Inferior parietal cortex (tissue), 1 donor: ENCODE measurements at regions not wholly inside any gene's neighbourhood (a gene's known extent, or its start where the extent isn't known, plus 50 kb on each side); places are given as distances from the start of the nearest gene placed in this dataset.

Experiments used
- DNase-seq: peaks from one replicate; pipeline ENCODE4 v3.0.0-alpha.2; 2016; ENCODE audit errors: extremely low spot score

DNA sequence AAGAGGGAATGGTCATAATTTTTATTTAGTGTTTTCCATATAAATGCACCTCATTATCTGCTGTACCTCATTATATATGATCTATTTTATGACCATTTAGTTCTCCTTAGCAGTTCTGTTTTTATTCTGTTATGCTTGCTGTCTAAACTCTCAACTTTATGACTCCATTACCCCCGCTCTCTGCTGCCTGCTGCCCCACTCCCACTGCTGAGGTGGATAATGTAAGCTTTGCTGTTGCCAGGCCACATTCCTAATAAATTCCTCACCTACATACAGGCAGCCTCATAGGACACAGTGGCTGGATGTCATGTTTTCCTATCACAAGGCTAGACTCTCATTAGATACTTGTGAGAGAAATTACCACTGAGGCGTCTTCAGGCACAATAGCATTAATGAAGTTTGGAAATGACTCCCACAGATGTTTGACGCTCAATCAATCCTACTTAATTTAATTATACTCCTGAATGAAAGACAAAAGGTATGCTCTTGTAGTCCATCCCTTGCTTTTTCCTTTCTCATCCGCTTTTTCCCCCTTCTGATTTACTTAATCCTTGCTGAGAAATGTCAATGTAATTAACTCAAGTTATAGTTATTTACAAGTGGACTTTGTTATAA, 497.5 kb upstream of the IGFBP7 start:
- DNase-seq = no peak

DNA sequence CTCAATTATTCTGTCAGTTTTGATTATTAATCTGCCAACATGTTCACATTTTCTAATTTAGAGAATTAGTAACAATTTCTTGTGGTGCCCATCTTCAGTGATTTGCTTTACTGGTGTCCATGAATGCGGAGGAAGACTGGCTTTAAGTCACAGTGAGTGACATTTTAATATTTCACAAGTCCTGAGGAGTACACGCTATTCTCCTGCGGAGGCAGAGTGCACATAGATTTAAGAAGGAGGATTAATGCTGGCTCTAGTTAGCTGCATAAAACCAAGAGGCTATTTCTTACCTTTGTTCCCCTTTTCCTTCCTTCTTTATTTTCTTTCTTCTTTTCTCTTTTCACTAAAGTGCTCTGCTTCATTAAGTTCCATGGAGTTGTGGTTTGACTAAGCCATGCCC, 495.2 kb upstream of the IGFBP7 start:
- no peak for DNase-seq

DNA sequence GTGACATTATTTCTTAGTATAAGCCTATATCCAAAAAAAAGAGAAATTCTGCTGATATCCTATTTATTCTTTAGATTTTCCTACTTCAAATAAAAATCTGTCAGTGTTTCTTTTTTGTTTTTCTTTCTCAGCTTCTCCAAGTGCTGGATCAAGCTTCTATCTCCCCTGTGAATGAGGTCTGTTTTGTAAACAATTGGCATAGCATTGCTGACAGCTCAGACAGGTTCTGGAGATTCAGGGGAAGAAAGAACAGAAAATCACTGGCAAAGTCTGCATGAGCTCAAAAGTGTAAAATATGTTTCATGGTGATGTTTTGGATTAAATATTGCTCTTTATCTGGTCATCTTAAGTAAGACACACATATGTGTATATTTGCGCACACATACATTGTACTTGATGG, 492.0 kb upstream of the IGFBP7 start:
- no peak for DNase-seq

DNA sequence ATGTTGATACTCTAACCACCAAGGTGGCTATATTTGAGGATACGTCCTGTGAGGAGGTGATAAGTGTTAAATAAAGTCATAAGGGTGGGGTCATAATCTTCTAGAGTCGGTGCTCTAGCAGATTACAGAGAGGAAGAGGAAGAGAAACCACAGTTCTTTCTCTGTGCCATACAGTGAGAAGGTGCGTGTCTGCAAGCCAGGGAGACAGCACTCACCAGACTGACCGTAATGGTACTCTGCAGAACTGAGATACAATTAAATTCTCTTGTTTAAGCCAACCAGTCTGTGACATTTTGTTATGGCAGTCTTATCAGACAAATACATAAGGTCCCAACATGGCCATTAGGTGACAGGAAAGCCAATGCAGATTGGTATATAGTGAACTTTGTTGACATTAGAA, 480.9 kb upstream of the IGFBP7 start:
- no peak for DNase-seq

DNA sequence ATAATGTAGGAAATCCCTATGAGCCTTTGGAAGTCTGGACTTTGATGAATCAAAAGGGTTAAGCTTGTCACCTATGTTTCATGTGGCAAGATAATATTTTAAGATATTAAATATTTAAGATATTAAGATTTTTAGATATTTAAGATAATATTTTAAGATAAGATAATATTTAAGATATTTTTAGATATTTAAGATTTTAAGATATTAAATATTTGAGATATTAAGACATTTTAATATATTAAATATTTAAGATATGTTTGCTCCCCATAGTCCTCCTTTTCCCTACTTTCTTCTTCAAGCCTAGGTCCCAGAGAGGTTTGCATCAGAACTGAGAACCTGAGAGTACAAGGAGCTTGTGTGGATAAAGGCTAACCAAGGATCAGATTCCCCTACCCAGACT, 478.4 kb upstream of the IGFBP7 start:
- no peak for DNase-seq

DNA sequence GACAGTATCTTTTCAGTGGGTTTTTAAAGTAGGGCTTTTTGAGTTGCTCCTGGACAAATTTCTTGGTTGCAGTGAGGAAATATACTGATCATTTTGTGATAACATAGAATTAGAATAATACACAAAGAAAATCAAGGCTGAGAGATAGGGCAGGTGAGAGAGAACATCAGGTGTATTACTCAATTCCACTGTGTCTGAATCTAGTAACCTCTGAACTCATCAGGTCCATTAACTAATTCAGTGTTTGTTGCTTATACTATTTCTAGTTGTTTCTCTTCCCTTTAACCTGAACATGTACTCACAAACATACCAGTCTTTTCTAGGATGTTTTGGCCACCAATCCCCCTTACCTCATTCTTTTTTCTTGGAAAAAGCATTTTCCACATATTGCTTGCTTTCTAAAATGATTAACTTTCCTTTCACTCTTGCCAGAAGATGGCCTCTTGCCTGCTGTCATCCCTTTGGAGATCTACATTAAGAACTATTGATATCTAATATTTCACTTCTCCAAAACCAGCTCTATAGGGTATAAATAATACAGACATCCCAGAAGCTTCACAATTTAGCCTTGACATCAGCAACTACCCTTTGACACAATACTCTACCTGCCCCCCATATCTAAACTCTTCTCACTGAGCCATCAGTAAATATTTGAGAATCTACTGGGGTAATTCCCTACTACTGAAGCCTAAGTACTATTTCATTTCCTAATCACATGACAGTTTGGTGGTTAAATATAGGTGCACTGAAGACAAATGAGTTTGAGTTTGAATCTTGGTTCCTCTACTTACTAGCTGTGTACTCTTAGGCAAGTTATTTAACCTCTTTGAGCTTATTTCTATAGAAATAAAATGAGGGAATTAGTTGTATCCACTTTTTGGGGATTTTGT, 470.8 kb upstream of the IGFBP7 start:
- DNase-seq = no peak

DNA sequence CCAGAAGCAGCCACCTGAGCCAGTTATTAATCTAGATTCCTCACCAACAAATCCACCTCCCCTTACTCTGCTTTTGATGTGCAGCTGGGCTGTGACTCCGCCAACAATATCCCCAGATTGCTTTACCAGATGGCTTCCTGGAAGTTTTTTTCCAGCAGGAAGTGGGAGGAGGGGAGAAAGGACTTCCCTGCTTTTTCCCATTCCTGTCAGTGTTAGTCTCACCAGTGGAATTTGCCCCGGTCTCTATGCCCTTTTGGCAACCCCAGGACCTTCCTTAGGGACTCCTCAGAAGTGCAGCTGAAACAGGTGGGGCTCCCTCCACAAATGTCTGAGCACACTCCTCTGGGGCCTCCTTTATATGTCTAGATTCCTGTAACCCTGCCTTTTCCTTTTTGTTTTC, 465.2 kb upstream of the IGFBP7 start:
- DNase-seq = no peak

DNA sequence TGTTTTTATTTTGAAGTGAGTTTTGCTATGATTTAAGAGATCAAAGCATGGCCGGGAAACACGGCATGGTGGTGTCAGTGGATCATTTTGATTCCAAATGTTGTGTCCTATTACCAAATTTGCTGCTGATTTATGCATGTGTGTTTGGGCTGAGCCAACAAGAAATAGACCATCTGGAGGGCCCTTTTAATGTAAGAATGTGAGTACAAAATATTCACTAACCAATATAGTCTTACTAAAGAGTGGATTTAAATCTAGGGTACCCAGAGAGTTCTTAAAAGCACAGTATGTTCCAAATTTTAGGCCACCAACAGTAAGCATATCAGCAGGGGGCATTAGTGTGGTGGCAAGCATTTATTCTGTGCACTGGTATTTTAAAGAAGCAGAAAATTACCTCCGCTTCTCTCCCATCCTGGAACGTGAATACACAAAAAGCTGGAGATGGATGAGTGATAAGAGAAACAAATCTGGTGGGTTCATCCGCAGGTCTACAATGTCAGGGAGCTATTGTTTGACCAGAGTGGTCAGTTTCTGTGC, 444.4 kb upstream of the IGFBP7 start:
- no peak for DNase-seq

DNA sequence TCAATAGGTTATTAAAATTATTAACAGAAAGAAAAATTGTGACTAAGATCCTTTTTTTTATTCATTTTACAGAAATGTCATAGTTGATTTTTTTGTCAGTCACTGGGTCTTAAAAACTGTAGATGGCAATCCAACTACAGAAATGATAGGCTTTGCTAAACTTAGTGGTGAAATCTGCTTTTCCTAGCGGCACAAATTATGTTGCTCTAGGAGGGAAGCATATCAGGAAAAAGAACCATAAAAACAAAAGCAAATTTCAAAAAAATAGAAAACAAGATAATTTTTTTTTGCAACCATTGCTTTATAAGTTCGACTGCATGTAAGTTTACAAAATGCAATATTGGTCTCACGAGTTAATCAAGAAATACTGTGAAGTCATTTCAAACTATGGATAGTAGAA, 443.5 kb upstream of the IGFBP7 start:
- DNase-seq = peak; percentile 17

DNA sequence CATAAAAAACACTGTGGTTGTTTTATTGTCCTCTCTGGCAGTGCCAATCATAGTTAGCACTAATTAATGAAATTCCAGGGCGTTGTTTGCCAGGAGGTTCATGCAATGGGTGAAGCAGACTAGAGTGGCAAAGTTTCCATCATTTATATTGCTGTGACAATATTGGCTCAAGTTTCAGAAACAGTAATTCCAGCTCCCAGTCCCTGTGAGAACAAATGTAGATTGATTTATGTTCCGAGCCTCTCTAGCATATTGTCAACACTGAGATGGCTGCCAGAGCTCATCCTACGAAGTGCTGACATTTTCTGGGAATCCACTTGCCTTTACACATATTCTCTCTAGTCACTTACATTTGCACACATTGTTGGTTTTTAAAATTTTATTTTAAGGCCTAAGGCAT, 440.0 kb upstream of the IGFBP7 start:
- DNase-seq = peak; percentile 23

DNA sequence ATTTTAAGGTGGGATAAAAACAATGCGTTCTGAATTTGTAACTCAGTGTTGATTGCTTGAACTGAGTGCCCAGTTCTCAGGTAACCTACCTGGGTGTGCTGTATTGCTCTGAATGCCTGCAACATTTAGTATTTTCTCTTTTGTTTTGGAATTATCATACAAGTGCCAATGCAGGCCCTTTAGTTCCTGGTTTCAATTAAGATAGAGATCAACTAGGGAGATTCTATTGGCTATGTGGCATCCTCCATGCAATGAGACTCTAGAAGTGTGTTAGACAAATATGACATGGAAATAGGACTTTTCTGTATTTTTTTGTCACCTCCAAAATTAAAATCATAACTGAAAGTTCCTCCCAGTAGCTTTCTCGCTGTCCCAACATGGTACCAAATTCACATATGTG, 438.7 kb upstream of the IGFBP7 start:
- no peak for DNase-seq

DNA sequence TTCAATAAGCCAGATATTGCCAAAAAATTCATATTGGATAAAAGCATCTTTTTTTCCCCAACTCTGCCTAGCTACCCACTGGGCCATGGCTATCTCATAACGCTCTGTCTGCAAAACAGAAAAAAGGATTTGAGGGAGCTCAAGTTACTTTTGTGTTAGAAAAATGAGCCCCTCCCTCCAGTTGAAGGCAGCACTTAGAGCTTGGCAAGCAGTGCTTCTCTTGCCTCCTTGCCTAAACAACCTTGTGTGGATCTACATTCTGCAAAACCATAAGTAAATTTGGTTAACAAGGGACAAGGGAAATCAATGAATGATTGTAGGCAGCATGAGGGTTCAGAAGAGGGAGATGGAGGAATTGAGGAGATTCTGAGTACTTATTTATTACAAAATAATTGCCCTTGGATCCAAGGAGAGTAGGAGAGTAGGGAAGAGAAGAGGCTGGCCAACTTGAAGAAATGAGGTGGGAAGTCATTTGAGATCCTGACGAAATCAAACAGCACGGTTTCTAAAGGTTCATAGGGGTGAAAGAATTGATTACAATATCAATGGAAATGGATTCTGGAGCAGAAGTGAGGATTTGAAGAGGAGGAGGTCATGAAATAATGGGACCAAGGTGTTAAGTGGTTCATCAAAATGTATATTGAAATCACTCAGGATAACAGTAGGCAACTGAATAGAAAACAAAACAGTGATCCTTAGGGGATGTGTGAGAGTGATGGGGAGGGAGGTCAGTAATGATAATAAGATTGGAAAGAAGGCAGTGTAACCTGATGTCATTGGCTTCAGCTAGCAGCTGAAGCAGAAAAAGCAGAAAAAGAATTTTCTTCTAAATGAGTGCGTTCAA, 434.8 kb upstream of the IGFBP7 start:
- DNase-seq = no peak

DNA sequence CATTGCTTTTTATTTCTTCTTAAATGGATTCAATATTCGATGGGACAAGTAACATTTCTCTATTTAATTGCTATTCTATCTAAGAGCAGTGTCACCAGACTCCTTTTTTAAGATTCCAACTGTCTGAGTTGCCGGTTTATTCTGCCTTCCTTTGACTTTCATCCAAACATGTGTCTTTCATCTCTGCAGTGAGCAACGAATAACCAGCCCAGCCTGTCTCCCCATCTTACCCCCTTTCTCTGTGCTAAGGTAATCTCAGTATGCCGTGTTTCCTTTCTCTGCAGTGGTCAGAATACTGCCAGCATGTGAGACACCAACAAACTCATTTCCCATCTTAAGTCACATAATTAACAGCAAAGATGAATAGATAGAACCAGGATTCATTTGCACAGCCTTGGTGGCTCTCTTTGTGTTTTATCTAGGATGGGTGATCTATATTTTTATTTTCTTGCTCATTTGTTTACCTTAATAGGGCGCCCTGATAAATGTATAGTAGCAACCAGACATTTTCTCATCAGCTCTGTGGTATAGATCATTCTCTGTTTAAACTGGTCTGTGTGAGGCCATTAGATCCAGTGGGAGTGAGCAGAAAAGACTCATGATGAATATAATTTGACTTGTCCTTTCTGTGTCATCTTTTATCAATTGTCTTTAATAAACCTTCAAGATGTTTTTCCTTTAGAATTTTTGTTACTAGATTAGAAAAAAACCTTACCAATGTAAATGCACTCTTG, 394.8 kb upstream of the IGFBP7 start:
- no peak for DNase-seq

DNA sequence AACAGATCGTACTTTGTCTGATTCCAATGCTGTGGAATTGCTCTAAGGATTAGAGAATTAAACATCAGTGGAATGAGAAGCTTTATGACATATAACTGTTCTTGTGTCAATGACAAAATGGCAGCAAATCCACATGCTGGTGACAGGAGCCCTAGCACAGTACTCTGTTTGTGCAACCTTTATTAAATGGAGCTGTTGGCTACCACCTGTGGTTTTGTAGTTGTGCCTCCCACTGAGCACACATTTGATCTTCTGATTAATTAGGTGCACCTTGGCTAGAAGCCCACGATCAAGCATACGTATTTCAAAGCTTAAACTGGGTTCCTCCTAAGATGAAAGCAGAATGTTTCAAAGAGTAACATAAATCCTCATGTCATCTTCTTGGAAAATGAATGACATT, 394.0 kb upstream of the IGFBP7 start:
- DNase-seq = no peak

DNA sequence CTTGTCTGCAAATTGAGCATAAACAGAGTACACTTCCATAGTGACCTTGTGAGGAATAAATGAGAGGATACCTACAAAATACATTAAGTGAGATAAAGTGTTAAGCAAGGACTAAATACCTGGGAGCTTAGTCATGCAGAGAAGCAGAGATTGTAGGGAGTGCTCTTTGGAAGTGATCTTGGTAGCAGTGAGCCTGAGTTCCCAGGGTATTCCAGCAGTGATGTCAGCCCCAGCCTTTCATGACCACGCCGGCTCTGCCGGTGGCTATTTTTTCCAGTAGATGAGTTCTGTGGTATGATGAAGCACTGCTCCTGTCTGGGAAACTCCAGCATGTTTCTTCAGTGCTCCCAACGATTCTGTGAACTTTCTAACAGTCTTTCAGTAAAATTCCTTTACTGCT, 391.5 kb upstream of the IGFBP7 start:
- DNase-seq = no peak

DNA sequence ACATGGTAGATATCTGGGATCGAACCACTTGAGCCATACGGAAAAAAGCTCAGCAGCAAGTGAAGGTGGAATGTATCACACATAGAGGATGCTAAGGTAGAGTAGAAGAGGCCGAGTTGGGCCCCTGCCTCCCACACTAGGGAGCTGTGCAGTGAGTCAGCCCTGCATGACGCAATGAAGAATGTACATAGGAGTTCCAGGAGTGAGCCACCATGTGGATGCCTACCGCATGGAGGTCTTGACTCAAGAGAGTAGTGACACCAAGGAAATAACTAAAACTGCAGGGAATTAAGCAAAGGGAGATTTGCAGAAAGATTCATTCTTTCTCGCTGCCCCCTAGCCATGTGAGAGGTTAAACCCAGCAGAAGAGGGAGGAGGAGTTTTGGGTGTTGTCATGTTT, 389.6 kb upstream of the IGFBP7 start:
- no peak for DNase-seq

DNA sequence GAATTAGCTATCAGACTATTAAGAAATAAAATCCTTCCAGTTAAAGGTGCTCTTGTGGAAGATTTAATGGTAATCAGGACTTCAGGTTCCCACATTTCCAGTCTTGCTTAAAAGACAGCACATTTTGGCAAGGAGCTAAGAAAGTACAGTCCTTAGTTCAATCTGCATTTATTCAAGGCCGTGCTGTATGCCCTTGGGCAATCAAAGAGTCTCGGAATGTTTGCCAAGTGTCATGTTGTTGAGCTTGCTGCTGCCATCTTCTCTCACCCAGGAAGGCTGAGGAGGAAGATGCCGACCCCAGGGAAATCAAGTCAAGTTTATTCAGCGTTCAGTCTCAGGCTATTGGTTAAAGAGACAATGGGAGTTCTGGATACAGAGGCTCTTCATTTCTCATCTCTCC, 388.1 kb upstream of the IGFBP7 start:
- DNase-seq = no peak

DNA sequence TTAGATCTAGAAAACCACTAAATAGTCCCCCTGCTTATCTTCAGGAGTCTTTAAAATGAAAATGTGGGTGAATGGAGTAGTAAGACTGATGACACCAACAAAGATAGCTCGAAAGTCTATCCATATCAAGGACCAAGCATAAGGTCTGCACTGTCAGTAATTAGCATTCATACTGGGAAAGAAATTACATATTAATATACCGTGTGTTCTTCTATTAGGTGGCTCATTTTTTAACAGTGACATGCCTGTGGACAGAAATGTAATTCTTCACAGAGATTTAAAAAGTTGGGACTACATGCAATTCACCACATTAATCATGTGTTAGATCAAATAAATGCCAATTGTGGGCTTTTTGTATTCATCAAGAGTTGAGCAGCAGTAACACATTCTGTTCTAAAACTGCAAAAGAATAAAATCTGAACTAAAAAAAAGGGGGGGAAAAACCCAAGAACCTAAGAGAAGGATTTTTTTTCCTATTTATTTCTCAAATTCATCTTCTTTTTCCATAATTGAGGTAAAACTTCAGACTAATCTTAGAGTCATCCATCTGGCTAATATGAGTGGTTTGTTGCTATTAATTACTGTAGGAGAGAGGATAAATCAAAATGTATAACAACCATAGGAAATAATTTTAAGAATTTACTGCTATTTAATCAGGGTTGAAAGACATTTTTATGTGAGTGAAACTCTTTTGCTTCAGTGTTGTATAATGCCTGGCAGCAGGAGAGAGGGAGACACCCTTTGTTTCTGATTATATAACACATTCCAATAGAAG, 386.7 kb upstream of the IGFBP7 start:
- DNase-seq = no peak

DNA sequence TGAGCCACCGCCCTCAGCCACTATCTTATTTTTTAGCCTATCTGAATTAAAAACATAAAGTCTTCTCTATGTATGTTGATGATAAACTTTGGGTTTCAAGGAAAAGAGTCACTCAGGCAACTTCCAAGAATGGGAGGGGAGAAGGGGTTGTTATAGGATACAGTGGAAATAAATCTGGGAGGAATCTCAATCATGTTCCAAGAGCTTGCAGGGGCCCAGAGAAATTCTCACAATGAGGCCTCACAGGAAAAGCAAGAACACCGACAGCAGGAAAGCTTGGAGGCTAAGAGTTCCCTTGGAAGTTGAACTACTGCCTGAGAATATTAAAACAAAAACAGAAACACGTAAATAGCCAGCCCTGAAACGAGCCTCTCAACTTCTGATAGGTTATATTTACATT, 384.6 kb upstream of the IGFBP7 start:
- no peak for DNase-seq

DNA sequence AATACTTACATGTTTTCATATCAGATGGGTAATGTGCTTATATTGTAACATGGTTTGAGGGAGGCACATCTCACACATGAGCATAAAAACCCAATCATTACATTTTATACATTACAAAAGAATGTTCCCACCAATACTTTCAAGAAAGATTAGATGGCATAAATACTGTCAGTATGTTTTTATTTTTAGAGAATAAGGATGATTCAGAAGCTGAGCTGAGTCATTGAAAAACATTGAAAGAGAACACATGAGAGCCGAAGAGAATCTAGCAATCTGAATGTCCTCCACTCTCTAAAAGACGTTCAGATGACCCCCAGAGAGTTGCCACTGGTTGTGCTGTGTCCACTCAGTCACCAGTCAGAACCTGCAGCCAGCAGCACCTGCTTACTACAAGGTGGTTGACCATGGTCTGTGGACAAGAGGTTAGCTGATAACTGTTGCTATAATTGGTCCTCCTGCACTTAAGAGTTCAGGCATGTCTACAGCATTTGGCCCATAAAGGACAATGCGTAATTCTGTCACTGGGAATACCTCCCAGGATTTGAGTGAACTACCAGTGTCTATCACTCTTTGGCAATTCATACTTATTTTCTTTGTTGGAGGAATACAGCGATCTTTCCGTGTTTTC, 382.2 kb upstream of the IGFBP7 start:
- DNase-seq = no peak
